HUES64 (cell line): ENCODE measurements at regions not wholly inside any gene's neighbourhood (a gene's known extent, or its start where the extent isn't known, plus 50 kb on each side); places are given as distances from the start of the nearest gene placed in this dataset.
"Not testable (repeated sequence)": the region's sequence is repeated elsewhere in the genome, so short reads cannot be mapped to it uniquely, and the experiment has no call there.

Source experiments
- H3K27ac ChIP-seq: 2 replicates; pipeline ENCODE4 v1.7.0; 2013; ENCODE audit warnings: low read depth, low read length, inconsistent platforms
- H3K27me3 ChIP-seq: 2 replicates; pipeline ENCODE4 v1.6.1; 2013; ENCODE audit warnings: mild to moderate bottlenecking, low read length; ENCODE audit not compliant: insufficient read depth
- H3K36me3 ChIP-seq: 2 replicates; pipeline ENCODE4 v1.6.1; 2013; ENCODE audit warnings: mild to moderate bottlenecking, low read length; ENCODE audit not compliant: insufficient read depth
- H3K4me1 ChIP-seq: 2 replicates; pipeline ENCODE4 v1.6.1; 2013; ENCODE audit warnings: mild to moderate bottlenecking, low read length, moderate library complexity; ENCODE audit not compliant: insufficient read depth
- H3K4me3 ChIP-seq: 2 replicates; pipeline ENCODE4 v1.5.1; 2013; ENCODE audit warnings: mild to moderate bottlenecking, low read length, moderate library complexity
- H3K9ac ChIP-seq: 2 replicates; pipeline ENCODE4 v1.6.1; 2013; ENCODE audit warnings: mild to moderate bottlenecking, low read depth, low read length
- H3K9me3 ChIP-seq: 2 replicates; pipeline ENCODE4 v1.6.1; 2013; ENCODE audit warnings: low read depth, low read length; ENCODE audit not compliant: insufficient read depth
- WGBS: fragments of 150-250, 120-280 bp; methylation state at CpG from one replicate; pipeline ENCODE4 v1.1.7; 2013; ENCODE audit warnings: missing lambda C conversion rate; 5-methylcytosine and 5-hydroxymethylcytosine counted together

DNA sequence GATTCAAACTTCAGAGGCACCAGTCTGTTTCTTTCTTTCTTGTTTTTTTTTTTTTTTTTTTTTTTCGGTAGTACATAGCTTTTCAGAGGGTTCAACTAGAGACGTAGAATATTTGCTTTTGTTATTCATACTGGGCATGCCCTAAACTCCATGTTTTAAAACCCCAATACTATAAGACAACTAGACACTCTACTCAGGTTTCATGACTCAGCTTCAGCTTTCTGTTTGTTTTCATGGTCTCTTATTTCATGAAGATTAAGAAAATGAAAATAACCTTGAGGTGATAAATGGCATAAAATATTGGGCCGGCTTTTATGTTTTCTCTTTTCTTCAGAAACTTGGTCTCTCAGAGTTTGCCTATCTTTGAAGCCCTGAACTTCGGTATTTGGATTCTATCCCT, 2126.3 kb upstream of the ACO1 start:
- Histone ChIP-seq H3K9me3 (0 out of 2 replicates have a peak, but pooled peaks cover 2% of the 10 kb centered on the region), H3K9ac (no peak overlapping the region), H3K27me3 (no peaks in the 10 kb centered on the region), H3K4me3 (no peak overlapping the region), H3K27ac (no peak overlapping the region), H3K36me3 (no peaks in the 10 kb centered on the region), H3K4me1 (no peaks in the 10 kb centered on the region)
- 100% methylated on average over 3 of the region's 4 CpGs for WGBS

DNA sequence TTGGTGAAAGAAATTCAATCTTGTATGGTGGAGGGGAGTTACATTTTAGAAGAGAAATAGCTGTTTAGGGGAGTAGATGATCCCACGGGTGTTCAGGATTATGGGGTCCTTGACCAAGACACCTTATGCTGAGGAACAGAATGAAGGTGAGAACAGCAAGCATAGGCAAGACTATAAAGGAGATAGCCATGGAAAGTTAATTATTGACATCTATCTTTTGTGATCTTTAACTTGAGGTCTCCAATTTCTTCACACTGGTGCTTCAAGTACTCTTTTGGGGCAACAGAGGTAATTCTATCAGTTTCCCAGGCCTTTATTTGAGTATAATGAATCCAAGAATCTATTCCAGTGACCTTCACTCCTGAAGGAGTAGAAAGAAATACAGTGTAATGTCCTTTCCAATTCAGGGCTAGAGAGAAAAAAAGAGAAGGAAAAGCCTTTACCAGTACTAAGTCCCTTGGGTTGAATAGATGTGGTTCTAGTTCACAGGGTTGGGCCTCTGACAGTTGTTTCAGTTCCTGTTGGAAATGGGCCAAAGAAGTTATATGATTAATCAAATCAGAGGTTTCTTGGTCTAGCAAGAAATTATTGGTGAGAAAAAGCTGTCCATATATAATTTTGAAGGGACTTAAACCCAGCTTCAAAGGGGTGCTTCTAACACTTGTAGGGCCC, 2104.1 kb upstream of the ACO1 start:
- Histone ChIP-seq H3K9me3 (no peaks in the 10 kb centered on the region), H3K4me1 (no peaks in the 10 kb centered on the region), H3K9ac (no peak overlapping the region), H3K36me3 (no peaks in the 10 kb centered on the region), H3K27ac (no peak overlapping the region), H3K27me3 (no peaks in the 10 kb centered on the region), H3K4me3 (no peak overlapping the region)
- 95% methylated on average over 1 of the region's 1 CpG for WGBS

DNA sequence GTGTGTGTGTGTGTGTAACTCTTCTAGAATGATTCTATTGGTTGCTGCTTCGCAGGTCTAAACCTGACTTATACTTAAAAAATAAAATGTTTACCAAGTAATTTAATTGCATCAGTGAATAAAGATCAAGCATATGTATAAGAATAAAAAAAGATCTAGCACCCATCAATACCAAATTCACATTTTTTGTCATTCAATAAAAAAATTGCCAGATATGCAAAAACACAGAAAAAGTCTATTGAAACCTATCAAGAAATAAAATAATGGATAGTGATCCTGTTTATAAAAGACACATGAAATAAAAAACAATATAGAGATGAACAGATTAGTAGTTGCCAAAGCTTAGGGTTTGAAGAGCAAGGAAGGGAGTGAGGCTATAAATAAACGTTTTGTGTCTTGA, 2095.0 kb upstream of the ACO1 start:
- 85% methylated on average over 1 of the region's 2 CpGs for WGBS
- Histone ChIP-seq H3K9me3 (no peaks in the 10 kb centered on the region), H3K27me3 (no peaks in the 10 kb centered on the region)

DNA sequence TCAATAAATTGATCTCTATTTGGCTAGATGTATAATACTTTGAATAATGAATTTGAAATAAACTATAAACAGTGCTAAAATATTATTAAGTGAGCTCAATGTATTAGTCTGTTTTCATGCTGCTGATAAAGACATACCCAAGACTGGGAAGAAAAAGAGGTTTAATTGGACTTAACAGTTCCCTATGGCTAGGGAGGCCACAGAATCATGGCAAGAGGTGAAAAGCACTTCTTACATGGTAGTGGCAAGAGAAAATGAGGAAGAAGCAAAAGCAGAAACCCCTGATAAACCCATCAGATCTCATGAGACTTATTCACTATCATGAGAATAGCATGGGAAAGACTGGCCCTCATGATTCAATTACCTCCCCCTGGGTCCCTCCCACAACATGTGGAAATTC, 2092.4 kb upstream of the ACO1 start:
- H3K27me3 ChIP-seq, H3K36me3 ChIP-seq, H3K9ac ChIP-seq, H3K9me3 ChIP-seq, H3K4me3 ChIP-seq, H3K4me1 ChIP-seq, H3K27ac ChIP-seq: not testable (repeated sequence)

More for the DNA sequence above, 2095.0 kb upstream of the ACO1 start:
- Histone ChIP-seq H3K36me3 (no peaks in the 10 kb centered on the region), H3K9ac (no peak overlapping the region), H3K4me1 (no peaks in the 10 kb centered on the region), H3K27ac (no peak overlapping the region), H3K4me3 (no peak overlapping the region)

DNA sequence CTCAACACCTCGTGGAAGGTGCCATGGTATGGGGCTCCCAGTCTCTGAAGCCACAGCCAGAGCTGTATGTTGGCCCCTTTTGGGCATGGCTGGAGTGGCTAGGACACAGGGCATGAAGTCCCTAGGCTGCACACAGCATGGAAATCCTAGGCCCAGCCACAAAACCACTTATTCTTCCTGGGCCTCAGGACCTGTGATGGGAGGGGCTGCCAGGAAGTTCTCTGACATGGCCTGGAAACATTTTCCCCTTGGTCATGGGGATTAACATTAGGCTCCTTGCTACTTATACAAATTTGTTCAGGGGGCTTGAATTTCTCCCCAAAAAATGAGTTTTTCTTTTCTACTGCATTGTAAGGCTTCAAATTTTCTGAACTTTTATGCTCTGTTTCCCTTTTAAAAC, 2091.2 kb upstream of the ACO1 start:
- Histone ChIP-seq H3K9me3 (no peaks in the 10 kb centered on the region), H3K9ac (no peak overlapping the region), H3K4me3 (no peak overlapping the region), H3K36me3 (no peaks in the 10 kb centered on the region), H3K27me3 (no peaks in the 10 kb centered on the region), H3K4me1 (no peaks in the 10 kb centered on the region), H3K27ac (no peak overlapping the region)
- WGBS, result 100% methylated on average over 1 of the region's 1 CpG

DNA sequence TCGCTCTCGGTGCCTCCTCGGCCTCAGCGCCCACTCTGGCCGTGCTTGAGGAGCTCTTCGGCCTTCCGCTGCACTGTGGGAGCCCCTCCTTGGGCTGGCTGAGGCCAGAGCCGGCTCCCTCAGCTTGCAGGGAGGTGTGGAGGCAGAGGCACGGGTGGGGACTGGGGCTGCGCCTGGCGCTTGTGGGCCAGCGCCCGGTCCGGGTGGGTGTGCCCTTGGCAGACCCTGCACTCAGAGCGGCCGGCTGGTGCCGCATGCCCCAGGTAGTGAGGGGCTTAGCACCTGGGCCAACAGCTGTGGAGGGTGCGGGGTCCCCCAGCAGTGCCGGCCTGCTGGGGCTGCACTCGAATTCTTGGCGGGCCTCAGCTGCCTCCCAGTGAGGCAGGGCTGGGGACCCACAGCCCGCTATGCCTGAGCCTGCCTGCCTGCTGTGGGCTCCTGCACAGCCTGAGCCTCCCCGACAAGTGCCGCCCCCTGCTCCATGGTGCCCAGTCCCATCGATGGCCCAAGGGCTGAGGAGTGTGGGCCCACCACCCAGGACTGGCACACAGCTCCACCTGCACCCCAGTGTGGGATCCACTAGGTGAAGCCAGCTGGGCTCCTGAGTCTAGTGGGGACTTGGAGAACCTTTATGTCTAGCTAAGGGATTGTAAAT, 2085.2 kb upstream of the ACO1 start:
- H3K27ac ChIP-seq, result no peak overlapping the region
- no peak overlapping the region for H3K9ac ChIP-seq
- WGBS, result 96% methylated on average over 25 of the region's 25 CpGs
- no peaks in the 10 kb centered on the region for H3K4me1 ChIP-seq
- H3K9me3 ChIP-seq, result no peaks in the 10 kb centered on the region
- H3K27me3 ChIP-seq, result no peaks in the 10 kb centered on the region
- H3K36me3 ChIP-seq, result no peaks in the 10 kb centered on the region
- H3K4me3 ChIP-seq, result no peak overlapping the region

DNA sequence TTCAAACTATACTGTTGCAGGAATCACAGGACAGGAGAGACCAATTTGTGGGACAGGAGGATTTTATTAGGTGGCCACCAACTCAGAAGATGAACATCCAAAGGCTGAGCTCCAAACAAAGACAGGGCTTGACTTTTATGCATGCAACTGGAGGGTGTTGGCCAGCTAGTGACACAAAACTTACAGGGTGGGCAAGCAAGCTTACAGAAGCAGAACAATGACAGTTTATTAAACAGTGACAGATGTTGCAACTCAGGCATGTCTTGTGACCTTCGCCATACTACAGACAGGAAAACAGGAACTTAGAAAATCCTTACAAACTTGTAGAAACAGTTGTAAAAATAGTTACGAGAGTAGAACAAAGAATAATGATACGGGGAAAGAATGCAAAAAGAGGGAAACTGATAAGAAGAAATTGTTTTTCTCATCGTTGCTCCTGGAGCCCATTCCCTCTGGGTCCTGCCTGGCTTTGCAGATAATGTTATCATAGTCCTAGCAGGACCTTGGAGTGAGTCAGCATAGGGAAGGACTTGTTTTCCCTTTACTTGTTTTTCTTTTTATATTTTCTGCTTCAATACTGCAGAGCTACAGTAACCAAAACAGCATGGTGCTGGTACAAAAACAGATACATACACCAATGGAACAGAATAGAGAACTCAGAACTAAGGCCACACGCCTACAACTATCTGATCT, 2083.0 kb upstream of the ACO1 start:
- H3K27me3 ChIP-seq, result no peaks in the 10 kb centered on the region
- WGBS, result 91% methylated on average over 5 of the region's 5 CpGs
- no peaks in the 10 kb centered on the region for H3K9me3 ChIP-seq
- H3K27ac ChIP-seq, result no peak overlapping the region
- no peaks in the 10 kb centered on the region for H3K4me1 ChIP-seq
- no peaks in the 10 kb centered on the region for H3K36me3 ChIP-seq
- H3K4me3 ChIP-seq, result no peak overlapping the region
- no peak overlapping the region for H3K9ac ChIP-seq

DNA sequence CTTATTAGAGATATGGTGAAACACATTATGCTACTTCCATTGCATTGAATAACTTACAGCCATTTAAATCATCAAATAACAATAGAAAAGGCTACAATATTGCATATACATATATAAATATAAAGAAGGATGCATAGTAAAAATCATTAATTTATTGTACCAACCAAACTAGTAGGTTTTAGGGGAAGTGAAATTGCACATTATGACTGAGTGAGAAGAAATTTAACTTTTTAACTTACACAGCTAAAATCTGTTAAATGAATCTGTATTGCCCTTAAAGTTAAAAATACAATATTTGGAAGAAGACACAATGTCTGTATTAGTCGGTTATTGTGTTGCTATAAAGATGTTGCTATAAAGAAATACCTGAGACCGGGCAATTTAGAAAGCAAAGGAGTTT, 2073.7 kb upstream of the ACO1 start:
- H3K36me3 ChIP-seq, result no peaks in the 10 kb centered on the region
- no peak overlapping the region for H3K27ac ChIP-seq
- WGBS, result 90% methylated on average over 2 of the region's 2 CpGs

DNA sequence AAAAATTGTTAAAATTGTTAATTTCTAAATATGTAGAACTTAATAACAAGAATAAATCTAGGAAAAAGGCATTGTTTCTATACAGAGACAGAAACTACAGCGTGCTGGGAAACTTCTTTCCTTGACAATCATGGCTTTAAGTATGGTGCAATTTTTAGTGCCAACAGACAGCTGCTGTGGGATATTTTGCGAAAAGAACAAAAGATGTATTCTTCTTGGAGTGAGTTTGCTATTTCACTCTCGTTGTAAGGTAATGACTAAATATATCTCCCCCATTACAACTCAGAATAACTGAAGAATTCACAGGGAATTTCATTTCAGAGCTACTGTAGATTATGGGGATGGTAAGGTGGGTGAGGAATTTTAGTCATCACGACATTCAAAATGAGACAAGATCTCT, 2055.0 kb upstream of the ACO1 start:
- WGBS, result 88% methylated on average over 3 of the region's 4 CpGs
- H3K27me3 ChIP-seq, result no peaks in the 10 kb centered on the region

More for the DNA sequence above, 2073.7 kb upstream of the ACO1 start:
- H3K4me1 ChIP-seq, result no peaks in the 10 kb centered on the region
- no peak overlapping the region for H3K9ac ChIP-seq
- H3K9me3 ChIP-seq, result no peaks in the 10 kb centered on the region
- H3K4me3 ChIP-seq, result no peak overlapping the region
- H3K27me3 ChIP-seq, result no peaks in the 10 kb centered on the region

DNA sequence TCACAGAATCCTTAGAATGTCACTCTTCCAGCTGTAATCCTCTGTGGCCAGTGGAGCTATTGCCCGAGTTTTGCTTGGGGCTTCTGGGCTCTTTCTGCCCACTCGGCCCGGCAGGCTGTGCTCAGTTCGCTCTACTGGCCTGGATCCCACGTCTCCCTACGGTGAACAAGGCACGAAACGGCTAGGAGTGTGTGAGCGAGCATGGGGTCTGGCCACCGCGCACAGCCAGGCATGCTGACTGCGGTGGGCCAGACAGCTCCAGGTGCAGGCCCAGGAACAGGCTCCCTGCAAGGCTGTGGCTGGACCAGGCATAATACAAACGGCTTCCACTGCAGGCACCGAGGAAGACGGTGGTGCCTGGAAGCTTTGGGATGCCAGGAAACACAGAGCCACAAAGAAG, 2035.5 kb upstream of the ACO1 start:
- Histone ChIP-seq H3K9ac (no peak overlapping the region), H3K4me1 (no peaks in the 10 kb centered on the region), H3K27ac (no peak overlapping the region), H3K4me3 (no peak overlapping the region), H3K36me3 (no peaks in the 10 kb centered on the region), H3K27me3 (no peaks in the 10 kb centered on the region), H3K9me3 (no peaks in the 10 kb centered on the region)
- 96% methylated on average over 15 of the region's 15 CpGs for WGBS

More for the DNA sequence above, 2055.0 kb upstream of the ACO1 start:
- no peak overlapping the region for H3K27ac ChIP-seq
- H3K9me3 ChIP-seq, result no peaks in the 10 kb centered on the region
- H3K9ac ChIP-seq, result no peak overlapping the region
- H3K4me3 ChIP-seq, result no peak overlapping the region
- H3K36me3 ChIP-seq, result no peaks in the 10 kb centered on the region
- H3K4me1 ChIP-seq, result no peaks in the 10 kb centered on the region
